Transverse colon (tissue), 3 donors: ENCODE measurements at regions not wholly inside any gene's neighbourhood (a gene's known extent, or its start where the extent isn't known, plus 50 kb on each side); places are given as distances from the start of the nearest gene placed in this dataset.

Experiments used
- EP300 ChIP-seq: sonication (generic); formaldehyde crosslinking; IDR thresholded peaks from one replicate; pipeline ENCODE4 v1.6.1; 2017; ENCODE audit warnings: antibody characterized with exemption, low read depth
- POLR2AphosphoS5 ChIP-seq, 3 donors: sonication (generic); formaldehyde crosslinking; IDR thresholded peaks; one replicate each; pipeline ENCODE4 v1.6.1; 2016; ENCODE audit warnings: antibody characterized with exemption in 3 of 3

GRCh38 chr9:99725852-99726251 is 95.8 kb upstream of the NR4A3 start:
- no peak for TF ChIP-seq POLR2AphosphoS5 (IDR thresholded peaks at IDR 0.05)
- TF ChIP-seq EP300: no peak
